ENCODE measurements at regions not wholly inside any gene's neighbourhood (a gene's known extent, or its start where the extent isn't known, plus 50 kb on each side); places are given as distances from the start of the nearest gene placed in this dataset.

DNA sequence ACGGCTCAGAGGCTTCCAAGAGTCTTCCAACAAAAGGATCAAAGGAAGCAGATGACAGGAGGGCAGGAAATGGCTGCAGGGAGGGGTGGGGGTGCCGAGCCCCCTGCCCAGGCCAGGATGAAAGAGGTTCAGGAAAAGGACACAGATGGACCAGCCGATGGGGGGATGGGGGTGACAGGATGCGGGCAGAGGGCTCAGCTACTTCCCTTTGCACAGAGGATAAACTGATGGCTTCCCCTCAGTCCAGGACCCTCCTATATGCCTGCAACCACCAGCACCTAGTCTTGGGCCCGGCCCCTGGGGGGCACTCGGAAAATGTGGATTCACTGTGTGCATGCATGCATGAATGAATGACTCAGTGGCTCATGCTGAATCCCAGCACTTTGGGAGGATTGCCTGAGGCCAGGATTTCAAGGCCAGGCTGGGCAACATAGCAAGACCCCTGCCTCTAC is 148.2 kb downstream of the C9orf50 start:
- TF ChIP-seq POLR2A (IDR thresholded peaks at IDR 0.05): no peak
- TF ChIP-seq, protein P1, sequence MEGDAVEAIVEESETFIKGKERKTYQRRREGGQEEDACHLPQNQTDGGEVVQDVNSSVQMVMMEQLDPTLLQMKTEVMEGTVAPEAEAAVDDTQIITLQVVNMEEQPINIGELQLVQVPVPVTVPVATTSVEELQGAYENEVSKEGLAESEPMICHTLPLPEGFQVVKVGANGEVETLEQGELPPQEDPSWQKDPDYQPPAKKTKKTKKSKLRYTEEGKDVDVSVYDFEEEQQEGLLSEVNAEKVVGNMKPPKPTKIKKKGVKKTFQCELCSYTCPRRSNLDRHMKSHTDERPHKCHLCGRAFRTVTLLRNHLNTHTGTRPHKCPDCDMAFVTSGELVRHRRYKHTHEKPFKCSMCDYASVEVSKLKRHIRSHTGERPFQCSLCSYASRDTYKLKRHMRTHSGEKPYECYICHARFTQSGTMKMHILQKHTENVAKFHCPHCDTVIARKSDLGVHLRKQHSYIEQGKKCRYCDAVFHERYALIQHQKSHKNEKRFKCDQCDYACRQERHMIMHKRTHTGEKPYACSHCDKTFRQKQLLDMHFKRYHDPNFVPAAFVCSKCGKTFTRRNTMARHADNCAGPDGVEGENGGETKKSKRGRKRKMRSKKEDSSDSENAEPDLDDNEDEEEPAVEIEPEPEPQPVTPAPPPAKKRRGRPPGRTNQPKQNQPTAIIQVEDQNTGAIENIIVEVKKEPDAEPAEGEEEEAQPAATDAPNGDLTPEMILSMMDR (IDR thresholded peaks at IDR 0.05 in 4 of 5, conservative IDR thresholded peaks at IDR 0.05 in 1 of 5): no peak
